Muscle layer of duodenum (tissue), 2 donors: ENCODE measurements at regions not wholly inside any gene's neighbourhood (a gene's known extent, or its start where the extent isn't known, plus 50 kb on each side); places are given as distances from the start of the nearest gene placed in this dataset.

Experiments used
- H3K27ac ChIP-seq: one replicate; pipeline ENCODE4 v1.7.0; 2013; ENCODE audit warnings: mild to moderate bottlenecking, low read length
- H3K27me3 ChIP-seq: one replicate; pipeline ENCODE4 v1.7.0; 2013; ENCODE audit warnings: low read depth, mild to moderate bottlenecking, control low read depth, low read length
- H3K36me3 ChIP-seq, 2 donors: one replicate each; pipeline ENCODE4 v1.7.0; 2013; ENCODE audit warnings: low read length in 2 of 2, control low read depth in 1 of 2, mild to moderate bottlenecking in 1 of 2; ENCODE audit not compliant: insufficient read depth in 2 of 2, control insufficient read depth in 1 of 2
- H3K4me1 ChIP-seq, 2 donors: one replicate each; pipeline ENCODE4 v1.7.0; 2013; ENCODE audit warnings: low read length in 2 of 2, mild to moderate bottlenecking in 2 of 2, control low read depth in 1 of 2, moderate library complexity in 1 of 2; ENCODE audit not compliant: insufficient read depth in 2 of 2, control insufficient read depth in 1 of 2
- H3K4me3 ChIP-seq, 2 donors: one replicate each; pipeline ENCODE4 v1.7.0; 2013; ENCODE audit warnings: low read length in 2 of 2, low read depth in 1 of 2, mild to moderate bottlenecking in 1 of 2
- H3K9me3 ChIP-seq, 2 donors: one replicate each; pipeline ENCODE4 v1.7.0; 2013; ENCODE audit warnings: low read length in 2 of 2, control low read depth in 1 of 2, mild to moderate bottlenecking in 1 of 2; ENCODE audit not compliant: control insufficient read depth in 1 of 2
- donor health status: healthy.

- Histone ChIP-seq H3K4me3 (peak overlapping the region in 1 of 2 donors; percentile 49), H3K27me3 (peaks cover 56% of the 10 kb centered on the region), H3K36me3 (no peaks in the 10 kb centered on the region), H3K9me3 (no peaks in the 10 kb centered on the region), H3K4me1 (peaks cover 0 to 12% of the 10 kb centered on the region in 2 donors), H3K27ac (no peak overlapping the region)
These were observed 67.9 kb upstream of the UNC5A start for GRCh38 chr5:176742246-176743105.

GRCh38 chr5:176743136-176743861 is 67.1 kb upstream of the UNC5A start:
- Histone ChIP-seq H3K27me3 (peaks cover 59% of the 10 kb centered on the region), H3K9me3 (no peaks in the 10 kb centered on the region), H3K4me3 (peak overlapping the region in 1 of 2 donors; percentile 49)

GRCh38 chr5:176743868-176744583 is 66.3 kb upstream of the UNC5A start:
- Histone ChIP-seq H3K4me3 (peak overlapping the region in 1 of 2 donors; percentile 49), H3K27me3 (peaks cover 59% of the 10 kb centered on the region), H3K27ac (no peak overlapping the region), H3K9me3 (no peaks in the 10 kb centered on the region), H3K4me1 (peaks cover 0 to 12% of the 10 kb centered on the region in 2 donors), H3K36me3 (no peaks in the 10 kb centered on the region)

More at GRCh38 chr5:176743136-176743861, 67.1 kb upstream of the UNC5A start:
- no peak overlapping the region for H3K27ac ChIP-seq
- peaks cover 0 to 12% of the 10 kb centered on the region in 2 donors for H3K4me1 ChIP-seq
- no peaks in the 10 kb centered on the region for H3K36me3 ChIP-seq

- Histone ChIP-seq H3K4me1 (peaks cover 0 to 12% of the 10 kb centered on the region in 2 donors), H3K36me3 (no peaks in the 10 kb centered on the region), H3K27me3 (peaks cover 60% of the 10 kb centered on the region), H3K27ac (no peak overlapping the region), H3K4me3 (no peak overlapping the region), H3K9me3 (no peaks in the 10 kb centered on the region)
These were observed 65.8 kb upstream of the UNC5A start for GRCh38 chr5:176744584-176744965.

GRCh38 chr5:176747670-176748072 is 62.7 kb upstream of the UNC5A start:
- Histone ChIP-seq H3K36me3 (no peaks in the 10 kb centered on the region), H3K4me1 (peaks cover 0 to 12% of the 10 kb centered on the region in 2 donors), H3K27ac (no peak overlapping the region), H3K27me3 (peaks cover 60% of the 10 kb centered on the region), H3K9me3 (no peaks in the 10 kb centered on the region), H3K4me3 (no peak overlapping the region)

GRCh38 chr5:176748073-176748966 is 62.0 kb upstream of the UNC5A start:
- Histone ChIP-seq H3K27me3 (peaks cover 56% of the 10 kb centered on the region), H3K4me3 (no peak overlapping the region), H3K9me3 (no peaks in the 10 kb centered on the region), H3K27ac (no peak overlapping the region), H3K4me1 (peaks cover 0 to 8% of the 10 kb centered on the region in 2 donors), H3K36me3 (no peaks in the 10 kb centered on the region)

GRCh38 chr5:176748967-176749935 is 61.1 kb upstream of the UNC5A start:
- no peaks in the 10 kb centered on the region for H3K4me1 ChIP-seq
- H3K27ac ChIP-seq: no peak overlapping the region
- no peak overlapping the region for H3K4me3 ChIP-seq
- H3K27me3 ChIP-seq: peaks cover 48% of the 10 kb centered on the region
- no peaks in the 10 kb centered on the region for H3K9me3 ChIP-seq
- no peaks in the 10 kb centered on the region for H3K36me3 ChIP-seq

GRCh38 chr5:176750144-176750543 is 60.2 kb upstream of the UNC5A start:
- peaks cover 39% of the 10 kb centered on the region for H3K27me3 ChIP-seq
- H3K4me1 ChIP-seq: no peaks in the 10 kb centered on the region
- H3K36me3 ChIP-seq: no peaks in the 10 kb centered on the region
- no peaks in the 10 kb centered on the region for H3K9me3 ChIP-seq
- H3K27ac ChIP-seq: no peak overlapping the region
- no peak overlapping the region for H3K4me3 ChIP-seq

GRCh38 chr5:176754376-176754973 is 55.9 kb upstream of the UNC5A start:
- no peak overlapping the region for H3K27ac ChIP-seq
- peaks cover 0 to 5% of the 10 kb centered on the region in 2 donors for H3K9me3 ChIP-seq
- no peak overlapping the region for H3K4me3 ChIP-seq
- H3K4me1 ChIP-seq: no peaks in the 10 kb centered on the region
- peaks cover 18% of the 10 kb centered on the region for H3K27me3 ChIP-seq
- no peaks in the 10 kb centered on the region for H3K36me3 ChIP-seq
